HG02610 (cell line): ENCODE measurements at regions not wholly inside any gene's neighbourhood (a gene's known extent, or its start where the extent isn't known, plus 50 kb on each side); places are given as distances from the start of the nearest gene placed in this dataset.
"Not testable (repeated sequence)": the region's sequence is repeated elsewhere in the genome, so short reads cannot be mapped to it uniquely, and the experiment has no call there.

ENCODE experiments used
- ATAC-seq: cut with Tn5 transposase; IDR thresholded peaks from one replicate; pipeline ENCODE4 v1.9.1; 2021; ENCODE audit warnings: mild to moderate bottlenecking, moderate library complexity; ENCODE audit not compliant: unreplicated experiment

DNA sequence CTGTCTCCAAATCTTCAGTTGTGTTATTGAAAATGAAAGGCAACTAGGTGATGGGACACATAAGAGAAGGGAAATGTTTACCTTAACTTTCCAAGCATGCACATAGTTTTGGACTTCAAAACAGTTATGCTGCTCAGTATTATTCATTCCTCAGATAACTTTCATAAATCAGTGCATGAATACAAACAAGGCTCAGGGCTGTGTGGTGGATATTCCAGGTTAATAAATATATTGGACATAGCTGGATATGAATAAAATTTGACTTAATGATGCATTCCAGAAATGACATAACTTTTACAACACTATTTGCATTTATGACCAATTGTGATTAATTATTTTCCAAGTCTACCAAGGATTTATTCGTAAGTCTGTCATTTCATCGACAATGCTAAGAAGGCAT, 301.2 kb upstream of the ZNF804A start:
- ATAC-seq = no peak

- ATAC-seq = no peak
Measured at GRCh38 chr2:184302506-184302905, 295.8 kb upstream of the ZNF804A start.

GRCh38 chr2:184304006-184304405, 294.3 kb upstream of the ZNF804A start:
- no peak for ATAC-seq

GRCh38 chr2:184305105-184305504, 293.2 kb upstream of the ZNF804A start:
- no peak for ATAC-seq

- no peak for ATAC-seq
Measured at GRCh38 chr2:184308706-184309105, 289.6 kb upstream of the ZNF804A start.

- no peak for ATAC-seq
Measured at GRCh38 chr2:184312970-184313369, 285.4 kb upstream of the ZNF804A start.

- ATAC-seq = no peak
Measured at GRCh38 chr2:184314829-184315228, 283.5 kb upstream of the ZNF804A start.

DNA sequence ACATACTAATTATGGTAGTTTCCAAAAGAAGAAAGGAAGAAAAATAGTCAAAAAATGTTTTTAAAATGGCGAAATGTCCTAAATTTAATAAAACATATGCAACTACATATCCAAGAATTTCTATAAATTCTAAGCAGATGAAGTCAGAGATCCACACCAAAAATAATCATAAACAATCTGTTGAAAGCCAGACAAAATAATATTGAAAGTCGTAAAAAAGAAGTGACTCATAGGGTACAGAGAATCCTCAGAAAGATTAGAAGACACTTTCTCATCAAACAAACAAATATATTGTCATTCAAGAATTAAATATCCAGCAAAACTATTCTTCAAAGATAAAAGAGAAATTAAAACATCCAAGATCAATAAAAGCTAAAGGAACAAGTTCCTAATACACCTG, 281.4 kb upstream of the ZNF804A start:
- no peak for ATAC-seq

DNA sequence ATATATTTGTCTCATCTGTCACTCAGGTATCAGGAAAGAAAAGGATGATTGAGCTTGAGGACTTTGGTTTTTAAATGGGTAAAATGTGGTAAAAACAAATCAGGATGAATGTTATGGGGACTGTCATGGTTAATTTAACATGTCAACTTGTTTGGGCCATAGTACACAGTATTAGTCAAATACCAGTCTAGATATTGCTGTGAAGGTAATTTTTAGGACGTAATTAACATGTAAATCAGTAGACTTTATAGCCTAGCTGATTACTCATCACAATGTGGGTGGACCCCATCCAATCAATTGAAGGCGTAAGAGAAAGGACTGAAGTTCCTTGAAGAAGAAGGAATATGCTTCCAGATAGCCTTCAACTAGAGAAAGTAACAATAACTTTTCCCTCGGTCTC, 275.7 kb upstream of the ZNF804A start:
- peak; percentile 51 for ATAC-seq

DNA sequence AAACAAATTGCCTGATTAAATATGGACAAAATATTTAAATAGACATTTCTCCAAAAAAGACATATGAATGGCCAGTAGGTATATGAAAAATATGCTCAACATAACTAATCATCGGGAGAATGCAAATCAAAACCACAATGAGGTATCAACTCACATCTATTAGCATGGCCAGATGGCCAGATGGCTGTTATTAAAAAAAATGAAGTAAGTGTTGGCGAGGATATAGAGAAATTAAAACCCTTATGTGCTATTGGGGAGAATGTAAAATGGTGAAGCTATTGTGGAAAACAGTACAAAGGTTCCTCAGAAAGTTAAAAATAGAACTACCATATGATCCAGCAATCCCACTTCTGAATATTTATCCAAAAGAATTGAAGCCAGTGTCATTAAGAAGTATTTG, 272.3 kb upstream of the ZNF804A start:
- no peak for ATAC-seq

DNA sequence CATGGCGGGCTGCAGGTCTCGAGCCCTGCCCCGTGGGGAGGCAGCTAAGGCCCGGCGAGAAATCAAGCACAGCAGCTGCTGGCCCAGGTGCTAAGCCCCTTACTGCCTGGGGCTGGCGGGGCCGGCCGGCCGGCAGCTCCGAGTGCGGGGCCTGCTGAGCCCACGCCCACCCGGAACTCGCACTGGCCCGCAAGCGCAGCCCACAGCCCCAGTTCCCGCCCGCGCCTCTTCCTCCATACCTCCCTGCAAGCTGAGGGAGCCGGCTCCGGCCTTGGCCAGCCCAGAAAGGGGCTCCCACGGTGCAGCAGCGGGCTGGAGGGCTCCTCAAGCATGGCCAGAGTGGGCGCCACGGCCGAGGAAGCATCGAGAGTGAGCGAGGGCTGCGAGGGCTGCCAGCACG, 270.5 kb upstream of the ZNF804A start:
- ATAC-seq = not testable (repeated sequence)

DNA sequence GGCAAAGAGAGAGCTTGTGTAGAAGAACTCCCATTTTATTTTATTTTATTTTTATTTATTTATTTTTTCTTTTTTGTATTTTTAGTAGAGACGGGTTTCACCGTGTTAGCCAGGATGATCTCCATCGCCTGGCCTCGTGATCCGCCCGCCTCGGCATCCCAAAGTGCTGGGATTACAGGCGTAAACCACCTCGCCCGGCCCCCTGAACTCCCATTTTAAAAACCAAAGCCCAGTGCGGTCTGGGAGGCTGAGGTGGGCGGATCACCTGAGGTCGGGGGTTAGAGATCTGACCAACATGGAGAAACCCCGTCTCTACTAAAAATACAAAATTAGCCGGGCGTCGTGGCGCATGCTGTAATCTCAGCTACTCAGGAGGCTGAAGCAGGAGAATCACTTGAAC, 267.8 kb upstream of the ZNF804A start:
- not testable (repeated sequence) for ATAC-seq

DNA sequence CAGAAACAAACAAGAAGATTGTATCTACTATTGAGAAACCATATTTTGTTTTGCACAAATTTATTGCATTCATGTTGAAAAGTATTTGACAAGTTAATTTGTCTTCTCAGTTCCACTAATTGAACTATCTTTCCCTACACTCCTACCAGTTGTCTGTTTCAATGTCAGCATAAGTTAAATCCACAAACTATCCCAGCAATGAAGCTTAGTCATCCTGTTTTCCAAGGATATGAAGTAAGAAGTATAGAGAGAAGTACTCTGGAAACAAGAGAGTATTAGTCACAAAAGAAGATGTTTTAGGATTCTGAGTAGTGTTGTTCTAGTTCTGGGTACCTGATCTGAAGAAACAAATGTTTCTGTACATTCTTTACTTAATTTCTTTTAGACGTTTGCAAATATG, 261.6 kb upstream of the ZNF804A start:
- ATAC-seq = no peak

- ATAC-seq = no peak
Measured at GRCh38 chr2:184338771-184339170, 259.6 kb upstream of the ZNF804A start.

DNA sequence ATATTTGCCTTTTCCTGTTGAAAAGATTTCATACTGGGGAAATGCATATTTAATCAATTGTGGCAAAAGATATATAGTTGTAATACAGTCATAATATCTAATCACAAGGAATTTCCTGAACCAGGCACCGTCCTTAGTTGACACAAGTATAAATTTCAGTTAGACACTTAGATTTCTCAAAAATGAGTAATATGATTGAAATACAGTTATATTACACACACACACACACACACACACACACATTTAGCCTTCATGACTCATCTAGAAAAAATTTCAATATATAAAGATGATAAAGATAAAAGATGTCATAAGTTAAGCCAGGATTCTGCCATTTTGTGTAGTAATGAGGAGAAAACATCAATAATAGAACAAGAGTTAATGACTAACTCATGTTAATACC, 258.4 kb upstream of the ZNF804A start:
- ATAC-seq = no peak

GRCh38 chr2:184346338-184346862, 251.9 kb upstream of the ZNF804A start:
- ATAC-seq = no peak

- ATAC-seq = no peak
Measured at GRCh38 chr2:184351126-184351525, 247.2 kb upstream of the ZNF804A start.

DNA sequence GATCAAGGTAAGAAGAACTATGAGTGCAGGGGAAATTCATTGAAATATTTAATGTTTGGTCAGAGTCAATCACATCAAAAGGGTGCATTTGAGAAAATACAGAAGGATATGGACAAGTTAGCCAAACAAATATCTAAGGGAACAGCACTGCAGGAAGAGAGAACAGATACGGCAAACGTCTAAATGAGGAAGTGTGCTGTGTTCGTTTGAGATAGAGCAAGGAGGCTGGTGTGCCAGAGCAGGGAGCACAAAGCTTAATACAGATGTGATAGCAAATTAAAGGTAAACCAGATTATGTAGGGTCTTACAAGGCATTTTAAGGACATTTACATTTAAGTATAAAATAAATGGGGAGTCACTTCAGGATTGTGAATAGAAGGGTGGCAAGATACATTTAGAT, 241.3 kb upstream of the ZNF804A start:
- no peak for ATAC-seq

DNA sequence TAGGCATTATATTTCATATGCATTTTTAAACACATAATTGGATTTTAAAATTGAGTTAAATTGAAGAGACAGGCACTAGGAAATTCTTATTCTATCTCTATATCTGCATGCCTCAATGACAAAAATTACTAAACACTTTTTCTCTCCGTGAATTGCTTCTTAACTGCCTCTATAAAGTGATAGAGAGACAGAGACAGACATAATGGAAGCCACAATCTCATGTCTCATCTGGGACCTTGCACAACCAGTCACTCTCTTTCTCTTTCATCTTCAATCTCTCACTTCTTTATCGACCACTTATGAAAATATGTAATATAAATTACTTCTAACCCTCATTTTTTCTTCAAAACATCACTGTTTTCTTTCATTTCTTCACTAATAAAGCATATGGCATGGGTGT, 238.9 kb upstream of the ZNF804A start:
- ATAC-seq = no peak

DNA sequence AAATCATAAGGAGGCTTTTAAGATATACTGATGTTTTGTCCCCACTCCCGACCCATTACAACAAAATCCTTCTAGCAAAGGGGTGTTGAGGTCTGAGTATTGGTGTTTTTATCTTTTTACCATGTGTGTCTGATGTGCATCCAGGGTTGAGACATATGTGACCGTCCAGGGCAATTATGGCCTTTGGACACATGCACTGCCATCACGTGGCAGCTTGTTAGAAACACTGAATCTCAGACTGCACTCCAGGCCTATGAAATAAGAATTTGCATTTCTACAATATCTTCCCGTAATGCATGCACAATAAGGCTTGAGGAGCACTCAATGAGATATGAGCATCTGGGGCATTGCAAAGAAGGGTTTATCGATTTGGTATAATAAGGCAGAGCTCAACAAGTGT, 235.1 kb upstream of the ZNF804A start:
- ATAC-seq = no peak

GRCh38 chr2:184367211-184367610, 231.1 kb upstream of the ZNF804A start:
- ATAC-seq = no peak

DNA sequence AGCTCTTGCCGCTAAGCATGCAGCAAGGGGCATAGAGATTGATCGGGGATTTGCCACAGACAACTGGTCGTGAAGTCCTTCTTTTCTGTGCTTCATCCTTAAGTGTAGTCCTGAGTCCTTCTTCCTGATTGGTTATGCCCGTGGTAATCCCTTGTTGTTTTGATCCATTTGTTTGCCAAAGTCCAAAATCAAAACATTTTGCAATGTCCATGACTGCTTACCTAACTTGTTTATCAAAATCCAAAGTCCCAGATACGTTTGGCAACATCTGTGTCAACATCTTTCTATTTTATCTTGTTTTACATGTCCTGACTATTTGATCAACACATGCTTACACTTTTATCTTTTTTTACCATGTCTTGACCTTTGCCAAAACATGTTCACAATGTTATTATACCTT, 229.0 kb upstream of the ZNF804A start:
- no peak for ATAC-seq

- ATAC-seq = peak; percentile 48
Measured at GRCh38 chr2:184370954-184371353, 227.4 kb upstream of the ZNF804A start.

- no peak for ATAC-seq
Measured at GRCh38 chr2:184371641-184372040, 226.7 kb upstream of the ZNF804A start.
